CD4-positive, alpha-beta T cell treated with Interleukin-6 at 100 ng/mL for 8 hours (primary cell): ENCODE measurements at regions not wholly inside any gene's neighbourhood (a gene's known extent, or its start where the extent isn't known, plus 50 kb on each side); places are given as distances from the start of the nearest gene placed in this dataset.
A peak's percentile ranks its signal among the peaks of the same experiment; 100 is the strongest.

Experiments
- DNase-seq: peaks from one replicate; pipeline ENCODE4 v3.0.0-alpha.2; 2020; ENCODE audit warnings: mixed read lengths, low spot score

- DNase-seq, result no peak
These were observed 163.6 kb downstream of the TNFSF18 start for GRCh38 chr1:172887162-172887561.

DNA sequence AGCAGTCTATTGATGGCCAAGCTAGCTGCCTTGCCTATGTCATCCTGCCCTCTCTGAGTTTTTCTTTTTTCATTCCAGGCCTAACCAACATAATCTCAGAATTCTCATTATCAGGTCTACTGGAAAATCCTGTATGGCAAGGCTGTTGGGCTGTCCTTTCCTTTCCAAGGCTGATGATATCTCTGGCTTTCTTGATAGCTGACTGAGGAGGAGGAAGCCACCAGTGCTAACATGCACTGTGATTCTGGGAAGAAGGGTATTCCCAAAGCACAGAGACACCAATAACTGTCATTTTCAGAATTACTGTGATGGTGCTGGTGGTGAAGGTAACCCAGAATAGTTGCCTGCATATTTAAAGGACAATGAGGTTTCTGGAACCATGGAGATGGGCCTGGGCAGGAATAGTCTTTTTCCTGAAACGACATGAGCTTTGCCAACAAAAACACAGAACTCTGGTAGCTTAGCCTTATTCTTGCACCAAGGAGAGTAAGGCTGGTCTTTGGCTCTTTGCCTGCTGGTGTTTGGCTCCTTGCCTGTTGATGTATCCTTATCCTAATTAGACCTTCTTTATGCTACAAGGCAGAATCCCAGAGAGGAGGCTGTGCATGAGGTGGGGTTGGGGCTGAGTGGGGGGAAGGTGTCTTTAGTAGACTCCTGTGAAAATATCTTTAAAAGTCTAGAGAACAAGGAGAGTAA lies 157.4 kb downstream of the TNFSF18 start:
- no peak for DNase-seq

GRCh38 chr1:172894349-172895049 lies 156.2 kb downstream of the TNFSF18 start:
- DNase-seq, result peak; percentile 14

GRCh38 chr1:172895050-172895460 lies 155.7 kb downstream of the TNFSF18 start:
- peak; percentile 64 for DNase-seq

DNA sequence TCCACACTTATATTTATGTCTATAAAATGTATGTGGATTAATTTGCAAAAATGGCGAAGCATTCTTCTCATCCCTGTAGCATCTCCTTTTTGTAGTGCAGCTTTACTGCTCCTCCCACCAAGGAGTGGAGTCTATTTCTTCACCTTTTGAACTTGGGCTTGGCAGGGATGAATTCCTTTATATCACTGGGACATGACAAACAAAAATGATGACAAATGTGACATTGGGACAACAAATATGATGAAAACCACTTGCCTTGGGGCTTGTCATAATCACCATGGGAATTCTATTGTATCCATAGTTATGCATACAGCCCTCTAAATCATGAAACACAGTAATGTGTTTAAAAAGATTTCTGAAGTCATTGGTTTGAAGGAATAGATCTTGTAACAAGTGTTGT lies 155.0 kb downstream of the TNFSF18 start:
- DNase-seq, result no peak

GRCh38 chr1:172897738-172898137 lies 153.0 kb downstream of the TNFSF18 start:
- DNase-seq, result no peak

DNA sequence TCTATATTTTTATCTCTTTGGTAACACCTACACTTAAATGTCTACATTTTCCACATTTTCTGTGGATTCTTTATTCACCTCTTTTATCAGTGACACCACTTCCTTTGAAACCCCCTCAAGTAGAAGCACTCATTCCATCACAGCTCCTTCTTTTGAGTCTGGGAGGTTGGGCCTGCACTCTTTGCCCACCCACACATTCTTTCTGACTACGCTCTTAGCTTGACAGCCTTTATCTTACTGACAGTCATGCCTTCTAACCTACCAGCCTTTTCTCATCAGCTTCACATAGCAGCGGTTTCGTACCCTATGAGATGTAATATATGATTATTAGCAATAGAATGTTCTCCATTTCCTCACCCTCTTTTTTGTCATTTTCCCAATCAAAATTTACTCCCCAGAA lies 151.9 kb downstream of the TNFSF18 start:
- no peak for DNase-seq

DNA sequence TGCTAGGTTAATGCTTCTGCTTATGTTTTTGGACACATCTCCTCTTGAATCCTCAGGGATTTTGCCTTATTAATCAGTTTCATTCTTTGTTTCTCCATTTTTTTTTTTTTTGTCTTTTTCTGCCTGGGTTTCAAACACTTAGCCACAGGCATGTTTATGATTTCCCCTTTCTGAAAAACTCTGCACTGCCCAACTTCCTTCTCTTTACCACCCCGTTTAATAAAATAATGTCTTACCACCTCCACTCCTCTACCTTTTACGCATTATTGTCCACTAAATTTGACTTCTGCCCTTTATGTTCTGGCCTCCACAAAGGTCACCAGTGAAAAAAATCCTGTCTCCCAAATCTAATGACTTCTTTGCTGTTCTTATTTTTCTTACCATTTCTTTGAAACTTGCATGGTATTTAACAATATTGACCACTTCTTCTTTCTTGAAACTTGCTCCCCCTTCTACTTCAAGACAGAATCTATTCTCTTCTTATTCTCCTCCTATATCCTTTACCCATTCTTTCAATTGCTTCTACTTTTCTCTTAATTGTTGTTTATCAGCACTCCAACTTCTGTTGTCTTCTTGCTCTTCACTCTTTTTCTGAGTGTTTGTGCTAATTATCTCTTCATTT lies 150.3 kb downstream of the TNFSF18 start:
- no peak for DNase-seq

DNA sequence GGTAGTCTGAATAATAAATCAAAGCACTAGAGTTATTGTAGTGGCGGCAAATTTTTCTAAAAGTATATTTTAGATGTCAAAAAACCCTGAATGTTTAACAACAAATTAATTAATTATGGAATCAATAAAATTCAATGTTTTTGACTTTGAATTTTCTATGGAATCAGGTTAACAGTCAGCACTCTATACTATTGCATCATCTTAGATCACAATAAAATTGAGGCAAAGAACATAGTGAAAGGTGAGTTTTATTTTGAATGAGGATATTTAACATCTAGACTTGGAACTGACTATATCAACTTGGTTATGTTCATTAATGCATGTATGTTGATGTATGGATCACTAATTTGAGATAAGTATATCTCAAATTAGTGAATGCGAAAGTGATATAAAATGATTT lies 148.5 kb downstream of the TNFSF18 start:
- no peak for DNase-seq

GRCh38 chr1:172902861-172903381 lies 147.8 kb downstream of the TNFSF18 start:
- no peak for DNase-seq

DNA sequence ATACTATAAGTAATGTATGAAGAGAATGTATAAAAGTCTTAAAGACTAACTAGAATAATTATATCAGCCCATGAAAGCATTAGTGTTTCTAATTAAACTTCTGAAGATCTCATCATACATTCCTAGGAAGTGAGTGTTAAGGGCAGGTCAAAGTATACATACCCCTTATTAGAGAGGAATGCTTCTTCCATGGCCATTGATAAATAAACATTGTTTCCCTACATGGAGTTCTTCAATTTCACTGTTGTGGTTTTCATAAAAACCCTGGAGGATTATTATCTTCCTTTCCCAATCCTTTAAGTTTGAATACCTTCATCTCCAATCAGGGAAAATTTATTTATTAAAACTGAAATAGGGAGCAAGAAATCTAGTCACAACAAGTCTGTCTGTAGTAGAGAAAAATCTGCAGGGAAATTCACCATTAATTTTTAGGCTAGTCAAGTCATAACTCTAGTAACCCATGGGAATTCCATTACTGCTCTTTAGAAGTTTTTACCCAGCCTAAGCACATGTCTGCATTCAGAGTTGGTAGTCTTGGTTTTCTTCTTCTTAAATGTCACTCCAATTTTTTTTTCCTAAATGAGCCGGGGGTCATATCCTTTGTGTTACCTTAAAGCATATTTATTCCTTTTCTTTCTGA lies 147.0 kb downstream of the TNFSF18 start:
- no peak for DNase-seq

DNA sequence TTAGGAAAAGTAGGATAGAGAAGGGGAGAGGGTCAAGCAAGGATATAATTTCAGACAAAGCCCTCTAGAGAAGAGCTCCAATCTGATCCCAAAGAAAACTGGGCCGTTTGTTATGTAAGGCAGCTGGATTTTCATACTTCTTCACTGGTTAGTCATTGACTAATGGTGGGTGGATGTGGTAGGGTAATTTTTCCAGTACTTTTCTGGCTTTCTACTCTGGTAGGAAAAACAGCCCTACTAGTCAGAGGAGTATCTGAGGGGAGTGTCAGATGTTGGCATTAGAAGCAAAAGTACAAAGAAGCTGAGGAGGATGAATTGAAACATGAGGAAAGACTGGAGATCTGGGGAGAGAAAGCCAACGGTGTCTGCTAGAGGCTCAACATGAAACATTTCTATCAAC lies 145.3 kb downstream of the TNFSF18 start:
- no peak for DNase-seq

DNA sequence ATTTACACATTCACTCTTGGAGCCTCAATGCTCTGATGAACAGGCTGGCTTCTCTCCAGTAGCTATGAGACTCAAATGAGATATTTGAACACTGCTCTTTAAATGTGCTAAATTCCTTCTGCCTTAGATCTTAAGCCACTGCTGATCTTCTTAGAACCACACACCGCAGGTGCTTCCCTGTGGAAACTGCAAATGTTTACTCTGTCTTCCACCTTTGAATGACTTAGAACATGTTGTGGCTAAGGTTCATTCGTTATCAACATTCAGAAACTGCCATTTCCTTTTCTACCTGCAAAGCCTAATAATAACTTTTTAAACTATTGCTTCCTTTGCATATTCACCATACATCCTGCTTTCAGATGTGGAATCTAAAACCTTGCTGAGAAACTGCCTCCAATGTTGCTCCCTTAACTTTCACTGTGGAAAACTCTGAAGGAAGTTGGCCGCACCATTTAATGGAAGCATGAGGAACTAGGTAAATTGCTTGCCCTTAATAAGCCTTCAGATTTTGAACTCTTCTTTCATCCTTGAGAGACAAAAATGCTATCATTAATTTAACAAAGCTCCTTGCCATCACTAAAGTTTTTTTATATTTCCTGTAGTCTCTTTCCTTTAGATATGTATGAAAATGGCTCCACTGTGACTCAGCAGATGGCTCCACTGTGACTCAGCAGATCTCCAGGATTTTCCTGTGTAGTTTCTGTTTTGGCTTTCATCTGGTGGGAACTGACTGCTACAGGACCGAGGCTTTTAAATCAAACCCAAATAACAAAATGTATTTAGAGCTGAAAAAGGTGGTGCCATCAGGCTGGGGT lies 143.8 kb downstream of the TNFSF18 start:
- DNase-seq, result peak; percentile 30

DNA sequence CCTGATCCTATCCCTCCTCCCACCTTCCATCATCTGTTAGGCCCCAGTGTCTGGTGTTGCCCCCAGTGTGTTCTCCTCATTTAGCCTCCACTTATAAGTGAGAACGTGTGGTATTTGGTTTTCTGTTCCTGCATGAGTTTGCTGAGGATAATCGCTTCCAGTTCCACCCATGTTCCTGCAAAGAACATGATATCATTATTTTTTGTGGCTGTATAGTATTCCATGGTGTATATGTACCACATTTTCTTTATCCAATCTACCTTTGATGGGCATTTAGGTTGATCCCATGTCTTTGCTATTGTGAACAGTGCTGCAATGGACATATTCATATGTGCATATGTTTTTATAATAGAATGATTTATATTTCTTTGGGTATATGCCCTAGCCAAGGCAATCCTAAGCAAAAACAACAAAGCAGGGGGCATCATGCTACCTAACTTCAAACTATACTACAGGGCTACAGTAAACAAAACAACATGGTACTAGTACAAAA lies 142.9 kb downstream of the TNFSF18 start:
- DNase-seq, result no peak

- DNase-seq, result no peak
These were observed 141.0 kb downstream of the TNFSF18 start for GRCh38 chr1:172909606-172910326.

GRCh38 chr1:172912765-172913260 lies 137.9 kb downstream of the TNFSF18 start:
- DNase-seq, result no peak

DNA sequence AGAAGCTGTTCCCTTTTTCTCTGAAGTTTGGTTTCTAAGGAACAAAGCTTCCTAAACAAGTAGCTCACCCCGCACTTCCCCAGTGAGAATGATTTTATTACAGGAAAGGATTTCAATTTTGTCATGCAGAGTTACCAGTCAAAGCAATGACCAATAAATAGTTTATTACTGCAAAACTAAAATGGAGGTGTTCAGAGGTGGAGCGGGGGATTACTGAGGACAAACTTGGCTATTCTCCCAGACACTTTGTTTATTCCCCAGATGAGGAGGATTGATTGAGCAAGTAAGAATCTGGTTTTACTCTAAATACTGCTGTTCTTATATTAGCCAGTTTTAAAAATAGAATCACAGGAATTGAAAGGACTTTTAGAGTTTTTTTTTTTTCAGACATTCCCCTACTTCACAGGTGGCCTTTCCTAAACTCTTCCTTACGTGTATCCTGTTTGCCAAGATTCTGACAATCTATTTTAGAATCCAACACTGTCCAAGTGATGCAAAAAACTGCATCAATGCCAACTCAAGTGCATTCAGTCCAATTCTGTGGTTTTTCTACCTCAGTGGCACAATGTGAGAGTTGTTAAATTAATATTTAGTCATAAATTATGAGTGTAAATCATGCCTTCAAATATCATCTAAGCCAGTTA lies 136.1 kb downstream of the TNFSF18 start:
- DNase-seq, result no peak

- DNase-seq, result no peak
These were observed 135.5 kb downstream of the TNFSF18 start for GRCh38 chr1:172915271-172915670.

DNA sequence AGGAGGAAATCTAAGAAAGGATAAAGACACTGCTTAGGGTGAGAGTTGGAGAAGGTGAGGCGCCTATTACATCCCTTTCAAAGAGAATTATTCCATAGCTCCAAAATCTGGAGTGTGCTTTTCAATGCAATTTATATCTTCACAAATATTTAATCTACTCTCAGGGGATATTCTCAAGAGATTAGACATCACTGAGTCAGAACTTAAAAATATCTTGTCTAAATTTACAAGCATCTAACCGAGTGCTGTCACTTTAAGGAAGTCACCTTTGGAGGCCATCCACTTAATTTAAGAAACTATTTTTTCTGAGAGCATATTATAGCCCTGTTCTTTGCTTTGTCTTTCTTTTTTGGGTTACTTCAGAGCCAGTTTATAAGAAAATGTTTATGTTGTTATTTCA lies 134.6 kb downstream of the TNFSF18 start:
- no peak for DNase-seq

DNA sequence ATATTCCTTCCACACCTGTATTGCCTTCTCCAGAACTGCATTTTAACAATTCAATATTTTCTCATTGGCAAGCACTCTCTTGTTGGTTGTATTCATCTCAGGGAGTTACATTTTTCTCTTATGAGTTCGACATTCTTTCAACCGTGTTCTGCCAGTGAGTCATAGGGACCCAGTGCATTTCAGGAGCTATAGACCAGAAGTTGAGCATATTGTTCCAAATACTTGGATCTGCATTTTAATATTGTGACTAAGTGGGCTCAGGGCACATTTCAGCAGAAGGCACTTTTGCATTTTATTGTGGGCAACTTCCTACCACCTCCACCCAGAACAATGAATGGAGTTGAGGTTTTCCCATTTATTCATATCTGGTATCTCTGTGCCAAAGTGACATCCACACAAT lies 132.8 kb downstream of the TNFSF18 start:
- DNase-seq, result no peak
